Heart left ventricle (tissue), 16 donors: ENCODE measurements at regions not wholly inside any gene's neighbourhood (a gene's known extent, or its start where the extent isn't known, plus 50 kb on each side); places are given as distances from the start of the nearest gene placed in this dataset.

Source experiments
- ATAC-seq, 4 donors: fragments of 200-7000 bp; cut with Tn5 transposase; one replicate each; pipeline ENCODE4 v1.9.1; 2020 to 2022; ENCODE audit warnings: moderate library complexity in 4 of 4, mild to moderate bottlenecking in 3 of 4, moderate number of reproducible peaks in 1 of 4
- DNase-seq, 5 donors: peaks; one replicate each; pipeline ENCODE4 v3.0.0-alpha.2; 2020
- H3K27ac ChIP-seq, 12 donors: fragments of 200-600 bp; sonication (generic) in 4 of 12; one replicate each; pipeline versions ENCODE4 v1.5.0 to v1.8.0; 2016 to 2022; ENCODE audit warnings: mild to moderate bottlenecking in 2 of 12
- H3K27me3 ChIP-seq, 9 donors: fragments of 200-600 bp; sonication (generic) in 2 of 9; one replicate each; pipeline versions ENCODE4 v1.5.1 to v1.8.0; 2016 to 2022; ENCODE audit warnings: mild to moderate bottlenecking in 3 of 9
- H3K36me3 ChIP-seq, 9 donors: fragments of 200-600 bp; sonication (generic) in 2 of 9; one replicate each; pipeline versions ENCODE4 v1.5.0 to v1.8.0; 2018 to 2022; ENCODE audit warnings: mild to moderate bottlenecking in 2 of 9
- H3K4me1 ChIP-seq, 12 donors: fragments of 200-600 bp; sonication (generic) in 4 of 12; one replicate each; pipeline versions ENCODE4 v1.5.0 to v1.8.0; 2016 to 2022; ENCODE audit warnings: mild to moderate bottlenecking in 3 of 12
- H3K4me3 ChIP-seq, 12 donors: fragments of 200-600 bp; sonication (generic) in 4 of 12; one replicate each; pipeline versions ENCODE4 v1.5.0 to v1.8.0; 2017 to 2022; ENCODE audit warnings: mild to moderate bottlenecking in 9 of 12, moderate library complexity in 4 of 12
- H3K9me3 ChIP-seq, 12 donors: fragments of 200-600 bp; sonication (generic) in 4 of 12; one replicate each; pipeline versions ENCODE4 v1.5.0 to v1.8.0; 2016 to 2022; ENCODE audit warnings: mild to moderate bottlenecking in 1 of 12
- POLR2A ChIP-seq, 2 donors: fragments of 450-650 bp; IDR thresholded peaks; one replicate each; pipeline ENCODE4 v1.6.1; 2017; ENCODE audit warnings: antibody characterized with exemption in 2 of 2, mild to moderate bottlenecking in 2 of 2, moderate library complexity in 2 of 2
- WGBS, 4 donors: extraction: QIAGEN DNeasy Blood & Tissue Kit in 2 of 4; methylation state at CpG; one replicate each; pipeline versions ENCODE4 v1.1.5 to v1.1.7; 2013 to 2018; 5-methylcytosine and 5-hydroxymethylcytosine counted together
- intact Hi-C, 10 donors: fragments of 100-400 bp; cut with DNase I; formaldehyde crosslinking; loops; one replicate each; pipeline versions ENCODE4 v1.11.1 to v1.14.2; 2022
- TF ChIP-seq, protein P1 (sequence below), 12 donors: fragments of 200-600 bp; sonication (generic) in 4 of 12; IDR thresholded peaks; one replicate each; pipeline versions ENCODE4 v1.5.0 to v1.8.0; 2018 to 2022; ENCODE audit warnings: antibody characterized with exemption in 12 of 12, mild to moderate bottlenecking in 5 of 12
- donor health status: ischemic (EF 13 %, LVEDD 7.1; RV severe dilation, severe dysfunction).
- donor health status: healthy with polysubstance abuse.
- donor health status: DM: no; HTN: yes; CAD: no.
- donor health status: DM: no; HTN: no; CAD: no.
- donor health status: ischemic (EF 25% LVEDD 6.9; RV normal size, moderate dysfunction).
- donor health status: ischemic (EF 25% LVEDD 5.7; RV mildly dilated, moderate dysfunction).
- donor health status: healthy.
- donor health status: DM: yes; HTN: yes; CAD: no.
- donor health status: ischemic (EF 35%, LVEDD 5.7; RV mildly dilated, moderate dysfunction).
- donor health status: nonischemic (EF 11% LVEDD 7.7; RV severe dilation, severe dysfunction).
- donor health status: DM: yes; HTN: yes; CAD: no.
- donor health status: PGD.
- donor health status: ischemic (EF 29% LVEDD 5.4; RV normal size, mild dysfunction).
- donor health status: nonischemic (EF 23%, LVEDD 6.1; RV moderate dilation, normal function).

DNA sequence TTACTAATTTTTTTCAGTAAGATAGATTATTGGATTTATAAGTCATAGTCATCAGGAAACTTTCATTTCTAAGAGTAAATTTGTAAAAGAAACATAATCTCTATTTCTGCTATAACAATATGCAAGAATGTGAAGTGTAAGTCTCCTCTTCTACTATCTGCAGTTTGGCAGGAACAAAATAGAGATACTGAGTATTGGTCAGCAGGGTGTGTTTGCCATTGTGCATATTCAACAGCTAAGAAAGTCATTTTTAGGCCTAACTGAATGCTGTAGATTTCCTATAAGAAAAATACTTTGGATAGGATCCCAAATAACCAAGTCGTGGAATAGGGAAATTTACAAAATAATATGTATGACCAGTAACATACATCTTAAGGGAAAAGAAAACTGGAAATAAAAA, 253.3 kb upstream of the EPHA5 start:
- 0 to 38% (median 0%) methylated on average over 1 of the region's 1 CpG; no CpG with 5 or more reads in 1 of the 4 donors for WGBS, 4 donors
- DNase-seq (no peak), ATAC-seq (no peak)
- Histone ChIP-seq H3K36me3 (no peaks in the 10 kb centered on the region), H3K4me1 (no peaks in the 10 kb centered on the region), H3K27ac (no peak overlapping the region), H3K4me3 (no peak overlapping the region), H3K9me3 (peaks cover 0 to 5% (median 0%) of the 10 kb centered on the region in 12 donors), H3K27me3 (no peaks in the 10 kb centered on the region)
- TF ChIP-seq, protein P1, sequence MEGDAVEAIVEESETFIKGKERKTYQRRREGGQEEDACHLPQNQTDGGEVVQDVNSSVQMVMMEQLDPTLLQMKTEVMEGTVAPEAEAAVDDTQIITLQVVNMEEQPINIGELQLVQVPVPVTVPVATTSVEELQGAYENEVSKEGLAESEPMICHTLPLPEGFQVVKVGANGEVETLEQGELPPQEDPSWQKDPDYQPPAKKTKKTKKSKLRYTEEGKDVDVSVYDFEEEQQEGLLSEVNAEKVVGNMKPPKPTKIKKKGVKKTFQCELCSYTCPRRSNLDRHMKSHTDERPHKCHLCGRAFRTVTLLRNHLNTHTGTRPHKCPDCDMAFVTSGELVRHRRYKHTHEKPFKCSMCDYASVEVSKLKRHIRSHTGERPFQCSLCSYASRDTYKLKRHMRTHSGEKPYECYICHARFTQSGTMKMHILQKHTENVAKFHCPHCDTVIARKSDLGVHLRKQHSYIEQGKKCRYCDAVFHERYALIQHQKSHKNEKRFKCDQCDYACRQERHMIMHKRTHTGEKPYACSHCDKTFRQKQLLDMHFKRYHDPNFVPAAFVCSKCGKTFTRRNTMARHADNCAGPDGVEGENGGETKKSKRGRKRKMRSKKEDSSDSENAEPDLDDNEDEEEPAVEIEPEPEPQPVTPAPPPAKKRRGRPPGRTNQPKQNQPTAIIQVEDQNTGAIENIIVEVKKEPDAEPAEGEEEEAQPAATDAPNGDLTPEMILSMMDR (IDR thresholded peaks at IDR 0.05) = no peak
- TF ChIP-seq POLR2A (IDR thresholded peaks at IDR 0.05) = no peak
- intact Hi-C loops = no loop called here

DNA sequence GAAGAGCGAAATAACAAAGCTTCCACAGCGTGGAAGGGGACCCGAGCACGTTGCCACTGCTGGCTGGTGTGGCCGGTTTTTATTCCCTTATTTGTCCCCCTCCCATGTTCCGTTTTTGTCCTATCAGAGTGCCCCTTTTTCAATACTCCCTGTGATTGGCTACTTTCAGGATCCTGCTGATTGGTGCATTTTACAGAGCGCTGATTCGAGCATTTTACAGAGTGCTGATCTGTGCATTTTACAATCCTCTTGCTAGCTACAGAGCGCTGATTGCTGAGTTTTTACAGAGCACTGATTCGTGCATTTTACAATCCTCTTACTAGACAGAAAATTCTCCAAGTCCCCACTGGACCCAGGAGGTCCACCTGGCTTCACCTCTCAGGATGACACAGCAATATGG, 250.9 kb upstream of the EPHA5 start:
- intact Hi-C loops = no loop called here
- Histone ChIP-seq H3K27ac (no peak overlapping the region), H3K36me3 (no peaks in the 10 kb centered on the region), H3K4me3 (no peak overlapping the region), H3K27me3 (no peaks in the 10 kb centered on the region), H3K9me3 (peaks cover 0 to 5% (median 0%) of the 10 kb centered on the region in 12 donors), H3K4me1 (no peaks in the 10 kb centered on the region)
- DNase-seq (no peak), ATAC-seq (no peak)
- 83 to 87% (median 85%) methylated on average over 10 of the region's 10 CpGs for WGBS, 4 donors
- TF ChIP-seq, protein P1 (IDR thresholded peaks at IDR 0.05) = no peak
- TF ChIP-seq POLR2A (IDR thresholded peaks at IDR 0.05) = no peak

DNA sequence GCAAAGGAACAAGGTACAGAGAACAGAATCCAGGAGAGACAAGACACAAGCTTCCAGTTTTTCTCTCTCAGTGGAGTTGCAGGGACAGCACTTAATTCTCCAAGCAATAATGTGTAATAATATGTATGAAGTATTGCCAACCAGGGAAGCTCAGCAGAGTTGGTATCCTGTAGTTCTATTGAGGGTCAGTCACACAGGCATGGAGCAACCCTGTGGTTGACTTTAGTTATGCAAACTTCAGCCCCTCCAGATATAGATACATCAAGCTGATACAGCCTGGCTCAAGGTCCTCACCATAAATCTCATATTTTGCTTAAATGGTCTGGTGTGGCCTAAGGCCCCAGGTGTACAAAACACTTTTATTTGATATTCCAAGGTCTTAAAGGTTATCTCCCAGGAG, 248.6 kb upstream of the EPHA5 start:
- DNase-seq = no peak
- intact Hi-C loops = no loop called here
- Histone ChIP-seq H3K27me3 (no peaks in the 10 kb centered on the region), H3K9me3 (peaks cover 0 to 5% (median 0%) of the 10 kb centered on the region in 12 donors), H3K27ac (no peak overlapping the region), H3K4me3 (no peak overlapping the region), H3K4me1 (no peaks in the 10 kb centered on the region), H3K36me3 (no peaks in the 10 kb centered on the region)
- no peak for ATAC-seq
- TF ChIP-seq POLR2A (IDR thresholded peaks at IDR 0.05) = no peak
- TF ChIP-seq, protein P1 (IDR thresholded peaks at IDR 0.05) = no peak

DNA sequence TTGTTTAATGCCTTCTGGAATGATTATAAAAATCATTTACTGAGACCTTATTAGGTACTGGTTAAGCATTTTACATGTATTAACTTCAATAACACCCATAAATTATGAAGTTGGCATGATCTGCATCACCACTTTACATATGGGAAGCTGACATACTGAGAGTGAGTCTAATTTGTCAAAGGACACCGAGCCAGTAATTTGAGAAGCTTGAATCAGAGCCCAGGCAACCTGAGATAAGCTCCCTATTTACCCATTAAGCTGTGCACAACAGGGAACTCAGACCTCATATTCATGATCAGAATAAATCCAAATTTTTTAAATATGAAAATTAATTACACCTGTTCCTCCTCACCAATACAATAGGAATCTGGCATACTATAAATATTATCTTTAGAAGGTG, 247.9 kb upstream of the EPHA5 start:
- intact Hi-C loops = no loop called here
- no peaks in the 10 kb centered on the region for H3K27me3 ChIP-seq
- H3K9me3 ChIP-seq = peaks cover 0 to 5% (median 0%) of the 10 kb centered on the region in 12 donors
- no peaks in the 10 kb centered on the region for H3K36me3 ChIP-seq
- H3K4me1 ChIP-seq = no peaks in the 10 kb centered on the region
- DNase-seq = no peak
- H3K4me3 ChIP-seq = no peak overlapping the region
- TF ChIP-seq, protein P1 (IDR thresholded peaks at IDR 0.05) = no peak
- no peak for TF ChIP-seq POLR2A (IDR thresholded peaks at IDR 0.05)
- no peak overlapping the region for H3K27ac ChIP-seq
- WGBS, 4 donors = 0 to 5% (median 0%) methylated on average over 1 of the region's 1 CpG
- ATAC-seq = no peak
